Raji (cell line): ENCODE measurements at regions not wholly inside any gene's neighbourhood (a gene's known extent, or its start where the extent isn't known, plus 50 kb on each side); places are given as distances from the start of the nearest gene placed in this dataset.

Experiments
- POLR2A ChIP-seq: IDR thresholded peaks from 2 replicates; pipeline ENCODE4 v1.6.1; 2011; ENCODE audit warnings: low read depth, low read length, control low read depth; ENCODE audit not compliant: insufficient read depth

GRCh38 chrX:39758791-39759525 is 338.8 kb downstream of the BCOR start:
- TF ChIP-seq POLR2A, result no peak

GRCh38 chrX:39759526-39760224 is 338.1 kb downstream of the BCOR start:
- no peak for TF ChIP-seq POLR2A

GRCh38 chrX:39760930-39761329 is 336.8 kb downstream of the BCOR start:
- TF ChIP-seq POLR2A, result no peak

- no peak for TF ChIP-seq POLR2A
Observed at GRCh38 chrX:39762266-39762841, 335.4 kb downstream of the BCOR start.

GRCh38 chrX:39764441-39764914 is 333.3 kb downstream of the BCOR start:
- TF ChIP-seq POLR2A, result no peak

GRCh38 chrX:39765327-39765726 is 332.4 kb downstream of the BCOR start:
- no peak for TF ChIP-seq POLR2A

GRCh38 chrX:39766085-39766726 is 331.6 kb downstream of the BCOR start:
- no peak for TF ChIP-seq POLR2A

- no peak for TF ChIP-seq POLR2A
Observed at GRCh38 chrX:39766855-39767254, 330.9 kb downstream of the BCOR start.

GRCh38 chrX:39767446-39767845 is 330.3 kb downstream of the BCOR start:
- TF ChIP-seq POLR2A, result no peak

- no peak for TF ChIP-seq POLR2A
Observed at GRCh38 chrX:39769748-39770147, 328.0 kb downstream of the BCOR start.

- TF ChIP-seq POLR2A, result no peak
Observed at GRCh38 chrX:39771089-39771488, 326.7 kb downstream of the BCOR start.

GRCh38 chrX:39772057-39772832 is 325.5 kb downstream of the BCOR start:
- no peak for TF ChIP-seq POLR2A

GRCh38 chrX:39773150-39773549 is 324.6 kb downstream of the BCOR start:
- TF ChIP-seq POLR2A, result no peak

- TF ChIP-seq POLR2A, result no peak
Observed at GRCh38 chrX:39773923-39774773, 323.6 kb downstream of the BCOR start.
